Activated T-cell treated with anti-CD3 and anti-CD28 coated beads, Interleukin-2, amount 50 U/mL, for 72 hours (primary cell): ENCODE measurements at regions not wholly inside any gene's neighbourhood (a gene's known extent, or its start where the extent isn't known, plus 50 kb on each side); places are given as distances from the start of the nearest gene placed in this dataset.
A peak's percentile ranks its signal among the peaks of the same experiment; 100 is the strongest.
"Not testable (repeated sequence)": the region's sequence is repeated elsewhere in the genome, so short reads cannot be mapped to it uniquely, and the experiment has no call there.

Experiments
- ATAC-seq, 2 donors: fragments of 150-1000 bp; cut with Tn5 transposase; replicated peaks in 1 of 2; 2 replicates each; pipeline ENCODE4 v1.10.0; 2021; ENCODE audit warnings: moderate library complexity in 2 of 2, mild to moderate bottlenecking in 1 of 2
- DNase-seq, 2 donors: peaks; one replicate each; pipeline ENCODE4 v3.0.0; 2021 to 2022; ENCODE audit warnings: mixed read lengths in 1 of 2
- H3K27ac Mint-ChIP-seq: one replicate; pipeline ENCODE4 v1.8.0; 2022; ENCODE audit warnings: mild to moderate bottlenecking, moderate library complexity, mixed read lengths
- H3K27me3 Mint-ChIP-seq: one replicate; pipeline ENCODE4 v1.8.0; 2022; ENCODE audit warnings: low read depth, mixed read lengths
- H3K36me3 Mint-ChIP-seq, 2 donors: one replicate each; pipeline ENCODE4 v1.8.0; 2022; ENCODE audit warnings: mixed read lengths in 2 of 2, mild to moderate bottlenecking in 1 of 2; ENCODE audit not compliant: insufficient read depth in 2 of 2
- H3K4me1 Mint-ChIP-seq: one replicate; pipeline ENCODE4 v1.8.0; 2022; ENCODE audit warnings: low read depth, mixed read lengths
- H3K4me3 Mint-ChIP-seq, 2 donors: one replicate each; pipeline ENCODE4 v1.8.0; 2022; ENCODE audit warnings: mild to moderate bottlenecking in 2 of 2, mixed read lengths in 2 of 2, moderate library complexity in 2 of 2
- H3K9me3 Mint-ChIP-seq, 2 donors: one replicate each; pipeline ENCODE4 v1.8.0; 2022; ENCODE audit warnings: mixed read lengths in 2 of 2

GRCh38 chr3:59380146-59380545 lies 330.3 kb upstream of the CFAP20DC start:
- Mint-ChIP-seq H3K27me3 (peaks cover 7% of the 10 kb centered on the region), H3K36me3 (peaks cover 0 to 3% of the 10 kb centered on the region in 2 donors), H3K4me1 (peaks cover 45% of the 10 kb centered on the region), H3K27ac (no peak overlapping the region), H3K4me3 (no peak overlapping the region), H3K9me3 (peaks cover 6 to 12% of the 10 kb centered on the region in 2 donors)
- DNase-seq (no peak), ATAC-seq (no peak)

DNA sequence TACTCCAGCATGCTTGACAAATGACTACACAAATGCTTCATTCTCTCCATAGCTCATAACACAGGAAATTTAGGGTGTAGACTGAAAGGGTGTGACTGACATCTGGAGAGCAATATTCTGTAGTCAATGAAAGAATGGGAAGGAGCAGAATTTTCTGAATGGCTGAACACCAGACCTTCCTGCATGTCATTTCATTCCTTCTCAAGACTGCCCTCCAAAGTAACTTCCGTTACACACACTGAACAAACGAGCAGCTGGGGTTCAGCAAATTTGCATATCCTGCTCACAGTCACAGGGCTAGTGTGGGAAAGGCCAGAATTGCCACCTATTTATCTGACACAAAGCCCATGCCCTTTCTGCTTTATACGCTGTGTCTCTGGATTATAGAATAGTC lies 325.0 kb upstream of the CFAP20DC start:
- H3K27me3 Mint-ChIP-seq = peaks cover 7% of the 10 kb centered on the region
- no peaks in the 10 kb centered on the region for H3K36me3 Mint-ChIP-seq
- peaks cover under 1% of the 10 kb centered on the region for H3K4me1 Mint-ChIP-seq
- H3K9me3 Mint-ChIP-seq = peaks cover 4 to 10% of the 10 kb centered on the region in 2 donors
- DNase-seq (no peak), ATAC-seq (peak in 1 of 2 donors; percentile 71)
- H3K27ac Mint-ChIP-seq = no peak overlapping the region
- no peak overlapping the region for H3K4me3 Mint-ChIP-seq

DNA sequence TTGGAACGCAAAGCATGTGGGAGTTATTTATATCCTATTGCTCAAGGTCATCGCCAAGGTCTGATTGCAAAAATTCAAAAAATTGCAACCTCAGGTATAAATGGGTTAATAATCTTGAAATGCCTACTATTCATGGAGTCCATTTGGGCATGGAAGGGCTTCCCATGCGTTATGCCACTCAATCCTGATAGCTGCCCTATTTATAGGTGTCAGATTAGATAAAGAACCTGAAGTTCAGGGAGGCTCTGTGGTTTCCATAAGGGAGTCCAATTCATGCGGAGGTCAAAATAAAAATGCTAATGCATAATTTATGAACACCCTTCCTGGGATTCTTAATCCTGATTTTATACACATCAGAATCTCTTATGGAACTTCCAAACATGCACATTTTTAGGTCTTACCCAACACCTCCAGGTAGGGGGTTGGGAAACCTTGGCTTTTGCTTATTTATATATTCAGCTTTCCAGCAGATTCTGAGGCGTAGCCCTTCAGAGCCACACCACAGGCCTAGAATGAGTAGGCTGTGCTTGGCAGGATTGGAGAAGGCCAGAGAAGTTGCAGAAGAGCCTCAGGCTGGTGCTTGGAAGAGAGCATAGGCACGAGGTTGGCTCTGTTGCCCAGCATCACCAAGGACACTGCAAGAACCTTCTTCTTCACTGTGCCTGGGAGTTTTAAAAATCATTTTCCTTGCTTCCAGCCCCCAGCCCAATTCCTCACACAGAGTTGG lies 324.4 kb upstream of the CFAP20DC start:
- no peak overlapping the region for H3K27ac Mint-ChIP-seq
- no peak for ATAC-seq
- no peaks in the 10 kb centered on the region for H3K36me3 Mint-ChIP-seq
- peaks cover 4 to 12% of the 10 kb centered on the region in 2 donors for H3K9me3 Mint-ChIP-seq
- no peak for DNase-seq
- H3K27me3 Mint-ChIP-seq = peaks cover 7% of the 10 kb centered on the region
- H3K4me1 Mint-ChIP-seq = peaks cover 6% of the 10 kb centered on the region
- H3K4me3 Mint-ChIP-seq = no peak overlapping the region

GRCh38 chr3:59372346-59372745 lies 322.5 kb upstream of the CFAP20DC start:
- H3K4me3 Mint-ChIP-seq = no peak overlapping the region

GRCh38 chr3:59368900-59369675 lies 319.3 kb upstream of the CFAP20DC start:
- no peaks in the 10 kb centered on the region for H3K36me3 Mint-ChIP-seq
- no peaks in the 10 kb centered on the region for H3K27me3 Mint-ChIP-seq
- no peak for DNase-seq
- peaks cover 38% of the 10 kb centered on the region for H3K4me1 Mint-ChIP-seq
- H3K9me3 Mint-ChIP-seq = peaks cover 0 to 1% of the 10 kb centered on the region in 2 donors
- ATAC-seq = no peak
- H3K4me3 Mint-ChIP-seq = no peak overlapping the region
- no peak overlapping the region for H3K27ac Mint-ChIP-seq

More at GRCh38 chr3:59372346-59372745, 322.5 kb upstream of the CFAP20DC start:
- peaks cover 2% of the 10 kb centered on the region for H3K27me3 Mint-ChIP-seq
- H3K36me3 Mint-ChIP-seq = no peaks in the 10 kb centered on the region
- ATAC-seq = no peak
- H3K27ac Mint-ChIP-seq = no peak overlapping the region
- no peak for DNase-seq
- H3K9me3 Mint-ChIP-seq = peaks cover 4 to 12% of the 10 kb centered on the region in 2 donors
- peaks cover 16% of the 10 kb centered on the region for H3K4me1 Mint-ChIP-seq

- peaks cover 38% of the 10 kb centered on the region for H3K4me1 Mint-ChIP-seq
Observed at GRCh38 chr3:59367150-59367549, 317.3 kb upstream of the CFAP20DC start.

DNA sequence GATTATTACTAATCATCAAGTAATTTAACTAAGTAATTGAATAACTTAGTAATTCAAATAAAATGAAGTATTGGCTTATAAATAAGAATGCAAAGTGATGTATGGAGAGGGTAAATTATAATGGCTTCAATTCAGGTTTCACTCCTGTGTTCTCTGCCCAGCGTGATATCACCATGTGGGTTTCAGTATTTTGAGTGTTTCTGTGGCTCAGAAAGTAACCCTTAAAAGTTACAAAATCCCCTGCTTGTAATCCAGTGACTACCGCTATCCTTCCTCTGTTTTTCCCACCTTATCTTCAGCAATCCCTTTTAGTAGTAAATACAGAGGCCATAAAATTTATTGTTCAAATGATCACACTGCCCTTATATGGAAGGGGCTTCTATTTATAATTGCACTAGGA lies 316.4 kb upstream of the CFAP20DC start:
- H3K36me3 Mint-ChIP-seq = peaks cover 2 to 5% of the 10 kb centered on the region in 2 donors
- no peaks in the 10 kb centered on the region for H3K27me3 Mint-ChIP-seq
- H3K4me1 Mint-ChIP-seq = peaks cover 38% of the 10 kb centered on the region
- no peak overlapping the region for H3K27ac Mint-ChIP-seq
- peaks cover 1 to 3% of the 10 kb centered on the region in 2 donors for H3K9me3 Mint-ChIP-seq
- ATAC-seq (no peak), DNase-seq (no peak)
- no peak overlapping the region for H3K4me3 Mint-ChIP-seq

More at GRCh38 chr3:59367150-59367549, 317.3 kb upstream of the CFAP20DC start:
- no peak overlapping the region for H3K27ac Mint-ChIP-seq
- H3K36me3 Mint-ChIP-seq = peaks cover 0 to 3% of the 10 kb centered on the region in 2 donors
- peaks cover 1 to 3% of the 10 kb centered on the region in 2 donors for H3K9me3 Mint-ChIP-seq
- H3K4me3 Mint-ChIP-seq = no peak overlapping the region
- ATAC-seq = no peak
- DNase-seq = no peak
- no peaks in the 10 kb centered on the region for H3K27me3 Mint-ChIP-seq

GRCh38 chr3:59364496-59364895 lies 314.7 kb upstream of the CFAP20DC start:
- H3K27ac Mint-ChIP-seq = no peak overlapping the region
- no peak for ATAC-seq
- H3K4me3 Mint-ChIP-seq = no peak overlapping the region
- peaks cover 5% of the 10 kb centered on the region in 2 donors for H3K9me3 Mint-ChIP-seq
- peaks cover 34% of the 10 kb centered on the region for H3K4me1 Mint-ChIP-seq
- no peaks in the 10 kb centered on the region for H3K27me3 Mint-ChIP-seq
- DNase-seq = no peak
- peaks cover 9 to 11% of the 10 kb centered on the region in 2 donors for H3K36me3 Mint-ChIP-seq

DNA sequence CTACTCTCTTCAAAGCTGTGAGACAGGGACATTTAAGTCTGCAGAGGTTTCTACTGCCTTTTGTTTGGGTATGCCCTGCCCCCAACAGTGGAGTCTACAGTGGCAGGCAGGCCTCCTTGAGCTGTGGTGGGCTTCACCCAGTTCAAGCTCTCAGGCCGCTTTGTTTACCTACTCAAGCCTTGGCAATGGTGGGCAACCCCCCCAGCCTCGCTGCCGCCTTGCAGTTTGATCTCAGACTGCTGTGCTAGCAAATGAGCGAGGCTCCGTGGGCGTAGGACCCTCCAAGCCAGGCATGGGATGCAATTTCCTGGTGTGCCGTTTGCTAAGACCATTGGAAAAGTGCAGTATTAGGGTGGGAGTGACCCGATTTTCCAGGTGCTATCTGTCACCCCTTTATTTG lies 310.5 kb upstream of the CFAP20DC start:
- not testable (repeated sequence) for H3K27ac Mint-ChIP-seq, H3K4me3 Mint-ChIP-seq, ATAC-seq, H3K4me1 Mint-ChIP-seq, DNase-seq, H3K27me3 Mint-ChIP-seq
- Mint-ChIP-seq H3K36me3 (peaks cover 15 to 16% of the 10 kb centered on the region in 2 donors), H3K9me3 (peaks cover 15 to 16% of the 10 kb centered on the region in 2 donors)

GRCh38 chr3:59341459-59341858 lies 291.6 kb upstream of the CFAP20DC start:
- DNase-seq = no peak

GRCh38 chr3:59339818-59340217 lies 290.0 kb upstream of the CFAP20DC start:
- DNase-seq = no peak

More at GRCh38 chr3:59341459-59341858, 291.6 kb upstream of the CFAP20DC start:
- no peak for ATAC-seq
- no peaks in the 10 kb centered on the region for H3K36me3 Mint-ChIP-seq
- H3K4me3 Mint-ChIP-seq = no peak overlapping the region
- no peak overlapping the region for H3K27ac Mint-ChIP-seq
- H3K27me3 Mint-ChIP-seq = no peaks in the 10 kb centered on the region
- no peaks in the 10 kb centered on the region for H3K9me3 Mint-ChIP-seq
- H3K4me1 Mint-ChIP-seq = peaks cover 9% of the 10 kb centered on the region

DNA sequence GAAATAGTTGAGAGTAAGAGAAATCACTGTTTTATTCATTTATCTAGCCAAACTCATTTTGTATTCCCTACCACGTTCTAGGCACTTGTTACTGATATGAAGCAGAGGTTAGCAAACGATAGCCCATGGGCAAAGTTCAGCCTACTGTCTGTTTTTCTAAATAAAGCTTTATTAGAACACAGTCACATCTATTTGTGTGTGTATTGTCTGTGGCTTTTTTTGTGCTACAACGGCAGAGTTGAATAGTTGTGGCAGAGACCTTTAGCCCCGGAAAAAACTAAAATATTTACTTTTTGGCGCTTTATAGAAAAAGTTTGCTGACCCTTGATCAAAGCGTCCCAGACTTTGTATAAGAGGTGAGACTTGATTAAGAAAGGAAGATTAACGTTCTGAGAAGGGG lies 289.1 kb upstream of the CFAP20DC start:
- Mint-ChIP-seq H3K9me3 (peaks cover under 1 to 2% of the 10 kb centered on the region in 2 donors), H3K36me3 (peaks cover 1 to 2% of the 10 kb centered on the region in 2 donors), H3K4me1 (peaks cover 9% of the 10 kb centered on the region), H3K4me3 (no peak overlapping the region), H3K27me3 (no peaks in the 10 kb centered on the region), H3K27ac (no peak overlapping the region)
- ATAC-seq = no peak
- no peak for DNase-seq

More at GRCh38 chr3:59339818-59340217, 290.0 kb upstream of the CFAP20DC start:
- no peak for ATAC-seq
- Mint-ChIP-seq H3K27me3 (no peaks in the 10 kb centered on the region), H3K4me3 (no peak overlapping the region), H3K36me3 (no peaks in the 10 kb centered on the region), H3K9me3 (no peaks in the 10 kb centered on the region), H3K27ac (no peak overlapping the region), H3K4me1 (peaks cover 9% of the 10 kb centered on the region)

DNA sequence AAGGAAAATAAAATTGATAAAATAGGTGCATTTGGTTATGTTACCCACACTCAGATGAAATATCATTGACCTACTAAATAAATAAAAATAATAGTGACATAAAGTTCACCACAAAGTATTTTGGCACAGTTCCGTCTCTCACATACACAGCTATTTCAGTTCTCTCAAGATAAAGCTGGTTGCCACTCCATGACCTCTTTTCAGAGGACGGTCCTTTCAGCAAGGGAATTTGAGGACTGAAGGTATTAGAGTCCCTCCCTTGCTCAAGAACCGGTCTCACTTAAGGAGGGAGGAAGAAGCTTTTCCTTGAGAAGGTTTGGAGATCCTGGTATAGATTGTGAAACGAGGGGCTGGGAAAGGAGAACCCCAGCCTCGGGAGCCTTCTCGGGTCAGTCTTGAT lies 285.5 kb upstream of the CFAP20DC start:
- ATAC-seq (no peak), DNase-seq (no peak)
- no peak overlapping the region for H3K27ac Mint-ChIP-seq

More for the DNA sequence above, 285.5 kb upstream of the CFAP20DC start:
- Mint-ChIP-seq H3K4me3 (no peak overlapping the region), H3K36me3 (peaks cover 2 to 8% of the 10 kb centered on the region in 2 donors), H3K4me1 (peaks cover 9% of the 10 kb centered on the region), H3K27me3 (no peaks in the 10 kb centered on the region), H3K9me3 (peaks cover 3 to 10% of the 10 kb centered on the region in 2 donors)
